Transverse colon (tissue), 4 donors: ENCODE measurements at regions not wholly inside any gene's neighbourhood (a gene's known extent, or its start where the extent isn't known, plus 50 kb on each side); places are given as distances from the start of the nearest gene placed in this dataset.

Experiments
- DNase-seq: peaks from one replicate; pipeline ENCODE4 v3.0.0-alpha.2; 2019
- H3K27ac ChIP-seq, 4 donors: fragments of 200-600 bp; sonication (generic); 2 replicates each; pipeline ENCODE4 v1.5.1; 2016 to 2018; ENCODE audit warnings: inconsistent platforms in 4 of 4
- H3K27me3 ChIP-seq: fragments of 200-600 bp; sonication (generic); 2 replicates; pipeline ENCODE4 v1.5.1; 2017; ENCODE audit warnings: inconsistent platforms
- H3K36me3 ChIP-seq, 4 donors: fragments of 200-600 bp; sonication (generic); 2 replicates each; pipeline ENCODE4 v1.5.1; 2017 to 2019; ENCODE audit warnings: inconsistent platforms in 4 of 4
- H3K4me1 ChIP-seq, 4 donors: fragments of 200-600 bp; sonication (generic); 2 replicates each; pipeline ENCODE4 v1.5.1; 2017 to 2020; ENCODE audit warnings: inconsistent platforms in 4 of 4
- H3K4me3 ChIP-seq, 4 donors: fragments of 200-600 bp; sonication (generic); 1 replicate in 1 of 4; 2 replicates in 3 of 4; pipeline versions ENCODE4 v1.5.1 to v1.6.1; 2017 to 2019; ENCODE audit warnings: inconsistent platforms in 4 of 4
- H3K9me3 ChIP-seq, 2 donors: fragments of 200-600 bp; sonication (generic); 2 replicates each; pipeline ENCODE4 v1.5.1; 2017 to 2019; ENCODE audit warnings: inconsistent platforms in 2 of 2
- EP300 ChIP-seq: sonication (generic); formaldehyde crosslinking; IDR thresholded peaks from one replicate; pipeline ENCODE4 v1.6.1; 2017; ENCODE audit warnings: antibody characterized with exemption, low read depth
- POLR2A ChIP-seq: fragments of 450-650 bp; IDR thresholded peaks from one replicate; pipeline ENCODE4 v1.6.1; 2016; ENCODE audit warnings: antibody characterized with exemption, mild to moderate bottlenecking, moderate library complexity
- POLR2AphosphoS5 ChIP-seq, 3 donors: sonication (generic); formaldehyde crosslinking; IDR thresholded peaks; one replicate each; pipeline ENCODE4 v1.6.1; 2016; ENCODE audit warnings: antibody characterized with exemption in 3 of 3
- WGBS, 2 donors: methylation state at CpG; one replicate each; pipeline ENCODE4 v1.1.5; 2018; ENCODE audit warnings: low coverage in 1 of 2; 5-methylcytosine and 5-hydroxymethylcytosine counted together
- in situ Hi-C, 4 donors: fragments of 200-750 bp; cut with MboI; loops; one replicate each; pipeline versions ENCODE4 v1.15.0 to v1.15.1; 2017; ENCODE audit warnings: low sequenced_read_pairs in 3 of 4, low pct_ligation_motif_present in 1 of 4, low pct_unique_long_range_greater_than_20kb in 1 of 4
- intact Hi-C: fragments of 100-400 bp; cut with DNase I; formaldehyde crosslinking; loops from one replicate; pipeline ENCODE4 v1.15.1; 2023; ENCODE audit warnings: low total_unique reads
- TF ChIP-seq, protein P1 (sequence below), 5 experiments: fragments of 200-600 bp in 3 of 5; fragments of 450-650 bp in 2 of 5; sonication (generic) in 3 of 5; IDR thresholded peaks; 1 replicate in 2 of 5; 2 replicates in 3 of 5; pipeline ENCODE4 v1.5.1; 2016 to 2017; ENCODE audit warnings: antibody characterized with exemption in 5 of 5, inconsistent platforms in 3 of 5, mild to moderate bottlenecking in 2 of 5, moderate library complexity in 1 of 5

DNA sequence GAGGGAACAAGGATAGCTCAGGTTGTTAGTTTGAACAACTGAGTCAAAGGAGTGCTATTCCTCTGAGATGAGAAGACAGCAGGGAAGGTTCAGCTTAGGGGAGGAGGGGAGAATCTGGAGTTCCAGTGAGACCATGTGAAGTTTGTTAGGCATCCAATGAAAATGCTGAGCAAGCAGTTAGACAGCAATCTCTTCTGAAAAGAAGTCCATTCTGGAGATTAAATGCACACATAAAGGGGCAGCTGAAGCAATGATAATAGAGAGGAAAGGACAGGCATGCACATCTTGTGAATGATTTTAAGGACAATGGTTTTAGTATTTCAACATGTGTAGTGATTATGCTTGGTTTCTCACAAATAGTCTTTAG, 89.7 kb upstream of the GHITM start:
- H3K27me3 ChIP-seq, result peaks cover 6% of the 10 kb centered on the region

DNA sequence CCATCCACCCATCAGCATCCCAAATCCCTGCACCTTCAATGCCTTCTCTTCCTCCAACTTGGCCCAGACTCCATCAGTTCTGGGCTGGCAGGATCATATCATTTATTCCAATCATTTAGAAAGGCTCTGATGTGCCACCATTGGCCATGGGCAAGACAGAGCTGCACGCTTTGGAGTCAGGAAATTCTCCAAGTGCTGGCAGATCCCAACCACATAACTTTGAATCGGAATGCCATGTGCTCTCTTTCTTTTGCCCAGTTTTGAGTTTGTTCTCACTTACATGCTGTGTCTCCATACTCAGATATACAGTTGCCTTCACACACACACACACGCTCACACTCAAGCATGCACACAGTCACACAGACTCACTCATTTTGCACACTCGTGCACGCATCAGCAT, 85.7 kb upstream of the GHITM start:
- no peaks in the 10 kb centered on the region for H3K36me3 ChIP-seq
- no peaks in the 10 kb centered on the region for H3K4me1 ChIP-seq
- no peak overlapping the region for H3K4me3 ChIP-seq
- no peaks in the 10 kb centered on the region for H3K9me3 ChIP-seq
- 82 to 83% methylated on average over 5 of the region's 5 CpGs for WGBS, 2 donors
- in situ Hi-C loops, result no loop called here
- H3K27ac ChIP-seq, result no peak overlapping the region
- TF ChIP-seq POLR2A, result no peak
- intact Hi-C loops, result no loop called here
- H3K27me3 ChIP-seq, result peaks cover 6% of the 10 kb centered on the region
- DNase-seq, result no peak

More for the DNA sequence above, 89.7 kb upstream of the GHITM start:
- Histone ChIP-seq H3K36me3 (no peaks in the 10 kb centered on the region), H3K4me3 (no peak overlapping the region), H3K27ac (no peak overlapping the region), H3K4me1 (no peaks in the 10 kb centered on the region), H3K9me3 (no peaks in the 10 kb centered on the region)
- intact Hi-C loops (no loop called here), in situ Hi-C loops (no loop called here)
- DNase-seq, result no peak
- TF ChIP-seq POLR2A (no peak), POLR2AphosphoS5 (IDR thresholded peaks at IDR 0.05) (no peak), EP300 (no peak)
- TF ChIP-seq, protein P1, sequence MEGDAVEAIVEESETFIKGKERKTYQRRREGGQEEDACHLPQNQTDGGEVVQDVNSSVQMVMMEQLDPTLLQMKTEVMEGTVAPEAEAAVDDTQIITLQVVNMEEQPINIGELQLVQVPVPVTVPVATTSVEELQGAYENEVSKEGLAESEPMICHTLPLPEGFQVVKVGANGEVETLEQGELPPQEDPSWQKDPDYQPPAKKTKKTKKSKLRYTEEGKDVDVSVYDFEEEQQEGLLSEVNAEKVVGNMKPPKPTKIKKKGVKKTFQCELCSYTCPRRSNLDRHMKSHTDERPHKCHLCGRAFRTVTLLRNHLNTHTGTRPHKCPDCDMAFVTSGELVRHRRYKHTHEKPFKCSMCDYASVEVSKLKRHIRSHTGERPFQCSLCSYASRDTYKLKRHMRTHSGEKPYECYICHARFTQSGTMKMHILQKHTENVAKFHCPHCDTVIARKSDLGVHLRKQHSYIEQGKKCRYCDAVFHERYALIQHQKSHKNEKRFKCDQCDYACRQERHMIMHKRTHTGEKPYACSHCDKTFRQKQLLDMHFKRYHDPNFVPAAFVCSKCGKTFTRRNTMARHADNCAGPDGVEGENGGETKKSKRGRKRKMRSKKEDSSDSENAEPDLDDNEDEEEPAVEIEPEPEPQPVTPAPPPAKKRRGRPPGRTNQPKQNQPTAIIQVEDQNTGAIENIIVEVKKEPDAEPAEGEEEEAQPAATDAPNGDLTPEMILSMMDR (IDR thresholded peaks at IDR 0.05), result no peak

DNA sequence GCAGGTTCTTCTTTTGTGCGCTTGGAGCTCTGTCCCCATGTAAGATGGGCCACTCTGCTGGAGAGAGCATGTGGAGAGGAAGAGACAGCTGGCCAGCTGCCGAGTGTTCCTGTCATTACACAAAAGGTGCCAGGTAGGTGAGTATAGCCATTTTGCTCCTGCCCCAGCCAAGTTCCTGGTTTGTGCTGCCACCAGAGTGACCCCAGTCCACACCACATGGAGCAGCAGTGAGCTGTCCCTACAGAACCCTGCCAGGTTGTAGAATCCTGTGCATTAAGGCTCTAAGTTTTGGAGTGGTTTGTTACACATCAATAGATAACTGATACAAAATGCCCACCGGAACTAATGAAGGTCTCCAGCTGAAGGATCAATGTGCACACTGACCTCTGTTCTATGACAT, 84.6 kb upstream of the GHITM start:
- DNase-seq, result no peak
- Histone ChIP-seq H3K27ac (no peak overlapping the region), H3K36me3 (no peaks in the 10 kb centered on the region), H3K4me3 (no peak overlapping the region), H3K27me3 (peaks cover 6% of the 10 kb centered on the region), H3K9me3 (no peaks in the 10 kb centered on the region), H3K4me1 (no peaks in the 10 kb centered on the region)
- no peak for TF ChIP-seq POLR2AphosphoS5 (IDR thresholded peaks at IDR 0.05)
- TF ChIP-seq, protein P1 (IDR thresholded peaks at IDR 0.05), result no peak
- TF ChIP-seq EP300, result no peak
- TF ChIP-seq POLR2A, result no peak
- intact Hi-C loops, result no loop called here
- WGBS, 2 donors, result 76% methylated on average over 3 of the region's 3 CpGs; no CpG with 5 or more reads in 1 of the 2 donors
- in situ Hi-C loops, result no loop called here

DNA sequence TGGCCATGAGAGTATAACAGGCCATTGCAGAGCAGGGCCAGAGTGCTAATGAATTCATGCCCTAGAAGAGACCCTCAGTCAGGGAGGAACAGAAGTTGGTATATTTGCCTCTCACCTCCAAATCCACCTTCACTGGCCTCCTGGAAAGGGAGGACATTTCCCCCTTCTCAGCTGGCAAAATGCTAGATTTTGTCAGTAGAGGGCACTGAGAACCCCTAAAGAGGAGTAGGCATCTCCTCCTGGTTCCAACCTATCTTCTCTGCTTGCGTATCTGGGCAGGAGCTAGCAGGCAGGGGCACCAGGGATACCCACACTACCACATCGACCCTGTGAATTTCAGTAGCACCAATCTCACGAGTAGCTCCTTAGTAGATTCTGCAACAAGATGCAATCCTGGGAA, 79.8 kb upstream of the GHITM start:
- in situ Hi-C loops, result no loop called here
- DNase-seq, result no peak
- Histone ChIP-seq H3K36me3 (no peaks in the 10 kb centered on the region), H3K4me1 (no peaks in the 10 kb centered on the region), H3K9me3 (no peaks in the 10 kb centered on the region), H3K27ac (no peak overlapping the region), H3K4me3 (no peak overlapping the region), H3K27me3 (no peaks in the 10 kb centered on the region)
- intact Hi-C loops, result no loop called here
- WGBS, 2 donors, result 89% methylated on average over 3 of the region's 3 CpGs; no CpG with 5 or more reads in 1 of the 2 donors
- TF ChIP-seq EP300 (no peak), POLR2AphosphoS5 (IDR thresholded peaks at IDR 0.05) (no peak), POLR2A (no peak)
- TF ChIP-seq, protein P1 (IDR thresholded peaks at IDR 0.05), result no peak

DNA sequence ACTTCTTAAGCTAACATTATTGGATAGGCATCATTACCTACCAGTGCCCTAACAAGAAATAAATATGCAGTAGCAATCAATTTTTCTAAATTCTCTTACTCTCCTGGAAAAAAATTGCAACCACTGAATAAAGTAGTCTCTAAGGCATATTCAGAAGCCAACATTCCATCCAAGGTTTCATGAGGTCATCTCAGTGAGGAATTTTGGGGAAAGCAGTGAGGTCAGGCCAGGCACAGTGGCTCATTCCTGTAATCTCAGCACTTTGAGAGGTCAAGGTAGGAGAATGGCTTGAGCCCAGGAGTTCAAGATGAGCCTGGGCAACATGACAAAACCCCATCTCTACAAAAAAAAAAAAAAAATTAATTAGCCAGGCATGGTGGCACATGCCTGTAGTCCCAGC, 75.9 kb upstream of the GHITM start:
- Histone ChIP-seq H3K9me3 (no peaks in the 10 kb centered on the region), H3K27ac (no peak overlapping the region), H3K4me3 (no peak overlapping the region), H3K27me3 (no peaks in the 10 kb centered on the region), H3K4me1 (no peaks in the 10 kb centered on the region), H3K36me3 (no peaks in the 10 kb centered on the region)
- no peak for TF ChIP-seq POLR2AphosphoS5 (IDR thresholded peaks at IDR 0.05)
- no peak for TF ChIP-seq POLR2A
- TF ChIP-seq, protein P1 (IDR thresholded peaks at IDR 0.05), result no peak
- no peak for TF ChIP-seq EP300
- no peak for DNase-seq
- in situ Hi-C loops, result no loop called here
- intact Hi-C loops, result no loop called here
